GM21529 (cell line): ENCODE measurements at regions not wholly inside any gene's neighbourhood (a gene's known extent, or its start where the extent isn't known, plus 50 kb on each side); places are given as distances from the start of the nearest gene placed in this dataset.
"Not testable (repeated sequence)": the region's sequence is repeated elsewhere in the genome, so short reads cannot be mapped to it uniquely, and the experiment has no call there.

Experiments used
- ATAC-seq: cut with Tn5 transposase; IDR thresholded peaks from one replicate; pipeline ENCODE4 v1.9.1; 2021; ENCODE audit not compliant: unreplicated experiment

DNA sequence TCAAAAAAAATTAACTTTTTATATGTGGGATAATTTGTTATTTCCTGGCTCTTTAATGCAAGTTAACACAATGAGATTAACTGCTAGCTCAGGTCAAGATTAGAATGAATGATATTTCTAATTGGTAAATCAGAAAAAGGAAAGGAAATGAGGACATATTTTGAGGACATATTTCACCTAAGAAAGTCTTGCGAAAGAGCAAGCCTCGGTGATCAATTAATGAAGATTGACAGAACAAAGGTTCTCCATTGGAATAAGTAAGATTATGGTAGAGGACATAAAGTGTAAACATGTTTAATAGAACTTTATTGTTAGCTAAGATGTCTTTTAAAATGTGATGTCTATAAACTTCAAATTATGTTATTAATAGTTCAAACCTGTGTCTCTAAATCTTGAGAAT lies 1617.8 kb downstream of the KCNT2 start:
- ATAC-seq, result no peak

DNA sequence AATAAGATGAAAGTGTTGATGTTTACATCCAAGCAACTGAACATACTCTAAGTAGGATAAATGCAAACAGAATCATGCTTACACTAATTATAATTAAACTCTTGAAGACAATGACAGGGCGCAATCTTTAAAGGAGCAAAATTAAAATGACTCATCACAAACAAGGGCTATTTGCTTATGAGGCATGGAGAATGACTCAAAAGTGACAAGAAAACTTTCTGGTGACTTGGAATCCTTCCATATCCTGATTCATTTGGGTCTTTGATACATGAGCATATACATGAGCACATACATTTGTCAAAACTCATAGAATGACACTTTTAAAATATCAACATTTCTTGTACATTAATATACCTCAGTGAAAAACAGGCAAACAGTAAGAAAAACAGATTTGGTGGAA lies 1632.3 kb downstream of the KCNT2 start:
- ATAC-seq, result no peak

DNA sequence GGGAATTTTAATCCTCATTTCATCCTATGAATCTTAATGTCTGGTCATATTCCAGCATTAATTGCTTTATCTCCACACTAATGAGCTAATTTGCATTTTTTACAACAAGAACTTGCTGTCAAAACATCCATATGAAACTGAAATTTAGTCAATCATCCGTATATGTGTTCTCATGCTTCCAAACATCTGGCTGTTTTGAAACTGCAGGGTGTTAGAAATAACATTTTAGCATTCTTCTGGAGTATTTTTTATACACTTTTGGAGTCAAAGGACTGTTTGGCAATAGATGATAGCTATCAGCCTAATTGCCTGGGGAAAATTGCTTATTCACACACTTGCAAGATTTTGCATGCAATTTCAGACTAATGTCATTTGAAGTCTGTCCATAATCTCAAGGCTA lies 1639.3 kb downstream of the KCNT2 start:
- ATAC-seq, result no peak

- no peak for ATAC-seq
Measured at GRCh38 chr1:194959795-194960194, 1648.4 kb downstream of the KCNT2 start.

GRCh38 chr1:194952171-194952570 lies 1656.1 kb downstream of the KCNT2 start:
- no peak for ATAC-seq

GRCh38 chr1:194950584-194950983 lies 1657.7 kb downstream of the KCNT2 start:
- no peak for ATAC-seq

- ATAC-seq, result no peak
Measured at GRCh38 chr1:194940336-194941030, 1667.8 kb downstream of the KCNT2 start.

- ATAC-seq, result no peak
Measured at GRCh38 chr1:194935864-194936263, 1672.4 kb downstream of the KCNT2 start.

- no peak for ATAC-seq
Measured at GRCh38 chr1:194931166-194931565, 1677.1 kb downstream of the KCNT2 start.

DNA sequence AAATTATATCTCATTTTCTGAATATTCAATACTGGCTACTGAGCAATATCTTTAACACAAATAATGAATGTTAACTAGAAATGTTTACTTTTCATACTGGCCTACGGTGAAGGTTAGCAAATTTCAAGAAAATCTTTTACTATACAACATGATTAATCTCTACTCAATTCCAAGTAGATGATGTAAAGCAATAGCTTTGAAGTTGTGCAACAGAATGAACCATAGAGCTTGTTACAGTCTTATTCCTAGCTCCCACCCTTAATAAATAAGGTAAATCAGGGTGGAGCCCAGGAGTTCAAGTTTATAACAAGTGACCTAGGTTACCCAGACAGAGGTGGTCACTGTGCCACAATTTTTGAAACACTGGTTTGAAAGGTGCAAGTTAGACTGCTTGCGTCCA lies 1678.1 kb downstream of the KCNT2 start:
- no peak for ATAC-seq

DNA sequence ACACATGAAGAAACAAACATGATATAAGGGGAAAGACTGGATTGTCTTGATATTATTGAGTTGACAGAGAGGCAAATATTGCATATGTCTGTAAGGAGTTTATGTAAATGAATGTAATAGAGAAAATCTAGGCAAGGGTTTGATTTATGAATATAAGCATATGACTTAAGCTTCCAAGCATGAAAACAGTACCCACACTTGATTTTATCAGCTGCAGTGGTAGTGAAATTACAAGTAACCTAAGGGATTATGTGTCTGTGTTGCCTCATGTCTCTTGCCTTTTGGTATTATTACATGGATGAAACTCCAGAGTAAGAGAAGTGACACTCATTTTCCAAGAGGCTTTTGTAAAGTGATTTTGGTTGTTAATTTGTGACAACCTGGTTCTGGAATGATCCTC lies 1678.9 kb downstream of the KCNT2 start:
- ATAC-seq, result no peak

GRCh38 chr1:194919146-194919545 lies 1689.1 kb downstream of the KCNT2 start:
- no peak for ATAC-seq

DNA sequence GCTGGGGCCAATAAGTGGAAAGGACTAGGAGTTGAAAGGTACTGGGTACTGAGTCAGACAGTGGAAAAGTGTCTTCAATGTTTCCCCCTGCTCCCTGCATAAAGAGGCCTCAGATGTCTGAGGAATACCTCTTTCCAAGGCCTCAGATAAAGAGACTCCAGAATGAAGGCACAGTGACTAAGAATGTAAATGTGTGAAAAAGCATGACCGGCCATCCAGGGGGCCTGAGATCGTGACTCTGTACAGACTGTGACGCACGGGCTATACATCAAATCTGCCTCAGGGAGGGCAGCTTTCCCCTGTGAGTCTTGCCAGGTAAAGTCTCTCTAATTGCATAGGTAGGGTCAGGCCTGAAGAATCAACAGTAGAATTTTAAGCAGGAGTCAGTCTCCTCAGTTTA lies 1690.5 kb downstream of the KCNT2 start:
- no peak for ATAC-seq

DNA sequence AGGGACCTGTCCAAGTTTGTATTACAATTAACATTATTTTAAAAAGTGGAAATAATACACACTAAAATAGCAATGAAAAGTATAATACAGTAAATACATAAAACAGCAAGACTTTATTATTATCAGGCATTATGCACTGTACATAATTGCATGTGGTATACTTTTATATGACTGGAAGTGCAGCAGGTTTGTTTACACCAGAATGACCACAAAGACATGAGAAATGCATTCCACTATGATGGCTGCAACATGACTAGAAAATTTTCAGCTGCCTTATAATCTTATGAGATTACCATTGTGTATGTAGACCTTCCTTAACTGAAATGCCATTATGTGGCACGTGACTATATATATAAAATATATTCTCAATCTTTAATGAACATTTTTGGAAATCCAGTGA lies 1699.6 kb downstream of the KCNT2 start:
- ATAC-seq, result no peak

- no peak for ATAC-seq
Measured at GRCh38 chr1:194903524-194903923, 1704.7 kb downstream of the KCNT2 start.

DNA sequence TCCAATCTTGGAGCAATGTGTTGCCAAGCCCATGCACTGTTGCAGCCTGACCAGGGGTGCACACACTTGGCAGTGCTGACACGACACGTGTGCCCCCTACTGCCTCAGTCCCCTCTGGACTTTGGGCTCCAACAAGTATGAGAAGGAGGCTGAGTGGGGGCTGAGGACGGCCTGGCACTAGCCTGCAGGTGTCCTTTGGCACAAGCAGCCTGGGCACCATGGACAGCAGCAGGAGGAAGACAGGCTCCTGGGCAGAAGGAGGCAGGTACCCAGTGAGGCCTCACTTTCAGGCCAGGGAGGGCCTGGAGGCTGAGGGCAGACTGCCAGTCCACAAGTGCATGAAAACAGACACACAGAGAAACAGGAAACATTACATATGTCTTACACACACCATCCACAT lies 1702.9 kb upstream of the B3GALT2 start:
- ATAC-seq, result no peak

- ATAC-seq, result no peak
Measured at GRCh38 chr1:194870860-194871259, 1684.4 kb upstream of the B3GALT2 start.

DNA sequence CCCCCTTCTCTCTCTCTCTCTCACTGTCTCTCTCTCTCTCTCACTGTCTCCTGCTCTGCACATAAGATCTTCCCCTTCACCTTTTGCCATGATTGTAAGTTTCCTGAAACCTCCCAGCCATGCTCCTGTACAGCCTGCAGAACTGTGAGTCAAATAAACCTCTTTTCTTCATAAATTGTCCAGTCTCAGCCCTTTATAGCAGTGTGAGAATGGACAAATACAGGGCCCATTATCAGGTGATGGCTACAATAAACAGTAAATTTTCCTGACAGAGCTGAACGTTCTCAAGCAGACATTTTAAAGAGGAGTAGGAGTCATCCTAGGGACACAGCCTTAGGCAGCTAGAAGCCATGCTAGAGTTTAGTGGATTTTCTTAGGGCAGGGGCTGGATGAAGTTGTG lies 1679.7 kb upstream of the B3GALT2 start:
- ATAC-seq, result no peak

GRCh38 chr1:194865383-194865782 lies 1679.0 kb upstream of the B3GALT2 start:
- ATAC-seq, result no peak

DNA sequence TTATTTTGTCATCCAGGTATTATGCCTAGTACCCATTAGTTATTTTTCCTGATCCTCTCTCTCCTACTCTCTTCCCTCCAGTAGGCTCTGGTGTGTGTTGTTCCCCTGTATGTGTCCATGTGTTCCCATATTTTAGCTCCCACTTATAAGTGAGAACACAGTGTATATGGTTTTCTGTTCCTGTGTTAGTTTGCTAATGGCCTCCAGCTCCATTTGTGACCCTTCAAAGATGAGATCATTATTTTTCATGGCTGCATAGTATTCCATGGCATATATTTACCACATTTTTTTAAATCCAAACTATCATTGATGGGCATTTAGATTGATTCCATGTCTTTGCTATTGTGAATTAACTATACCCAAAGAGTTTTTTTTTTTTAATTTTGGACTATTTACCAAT lies 1675.7 kb upstream of the B3GALT2 start:
- no peak for ATAC-seq

- ATAC-seq, result no peak
Measured at GRCh38 chr1:194860248-194861201, 1674.1 kb upstream of the B3GALT2 start.

DNA sequence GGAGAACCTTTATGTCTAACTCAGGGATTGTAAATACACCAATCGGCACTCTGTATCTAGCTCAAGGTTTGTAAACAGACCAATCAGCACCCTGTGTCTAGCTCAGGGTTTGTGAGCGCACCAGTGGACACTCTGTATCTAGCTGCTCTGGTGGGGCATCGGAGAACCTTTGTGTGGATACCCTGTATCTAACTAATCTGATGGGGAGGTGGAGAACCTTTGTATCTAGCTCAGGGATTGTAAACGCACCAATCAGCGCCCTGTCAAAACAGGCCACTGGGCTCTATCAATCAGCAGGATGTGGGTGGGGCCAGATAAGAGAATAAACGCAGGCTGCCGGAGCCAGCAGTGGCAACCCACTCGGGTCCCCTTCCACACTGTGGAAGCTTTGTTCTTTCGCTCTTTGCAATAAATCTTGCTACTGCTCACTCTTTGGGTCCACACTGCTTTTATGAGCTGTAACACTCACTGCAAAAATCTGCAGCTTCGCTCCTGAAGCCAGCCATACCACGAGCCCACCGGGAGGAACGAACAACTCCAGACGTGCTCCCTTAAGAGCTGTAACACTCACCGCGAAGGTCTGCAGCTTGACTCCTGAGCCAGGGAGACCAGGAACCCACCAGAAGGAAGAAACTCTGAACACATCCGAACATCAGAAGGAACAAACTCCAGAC lies 1673.2 kb upstream of the B3GALT2 start:
- ATAC-seq, result not testable (repeated sequence)
